ENCODE measurements at regions not wholly inside any gene's neighbourhood (a gene's known extent, or its start where the extent isn't known, plus 50 kb on each side); places are given as distances from the start of the nearest gene placed in this dataset.
"Not testable (repeated sequence)": the region's sequence is repeated elsewhere in the genome, so short reads cannot be mapped to it uniquely, and the experiment has no call there.

DNA sequence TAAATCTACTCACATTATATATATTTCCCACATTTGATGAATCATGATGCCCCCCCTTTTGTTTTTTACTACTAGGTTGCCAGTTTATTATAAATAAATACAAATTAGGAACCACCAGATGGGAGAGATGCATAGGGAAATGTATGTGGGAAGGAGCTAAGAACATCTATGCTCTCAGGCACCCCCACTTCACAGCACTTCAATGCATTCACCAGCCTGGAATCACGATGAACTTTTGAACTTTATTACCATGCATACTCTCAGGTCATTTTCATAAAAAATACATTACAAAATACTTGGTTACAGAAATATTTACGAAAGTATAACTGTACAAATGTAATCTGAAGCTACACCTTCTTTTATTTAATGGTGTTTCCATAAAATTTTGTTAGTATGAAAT, 988.0 kb upstream of the EPHA6 start:
- intact Hi-C loops (cut with micrococcal nuclease; ENCODE audit: unreplicated experiment), result no loop called here

GRCh38 chr3:95832146-95832545, 982.2 kb upstream of the EPHA6 start:
- no TSS peak for BruUV-seq (replicated peaks)
- CTCF ChIA-PET, result no interaction called here
- TF ChIP-seq, protein P1, sequence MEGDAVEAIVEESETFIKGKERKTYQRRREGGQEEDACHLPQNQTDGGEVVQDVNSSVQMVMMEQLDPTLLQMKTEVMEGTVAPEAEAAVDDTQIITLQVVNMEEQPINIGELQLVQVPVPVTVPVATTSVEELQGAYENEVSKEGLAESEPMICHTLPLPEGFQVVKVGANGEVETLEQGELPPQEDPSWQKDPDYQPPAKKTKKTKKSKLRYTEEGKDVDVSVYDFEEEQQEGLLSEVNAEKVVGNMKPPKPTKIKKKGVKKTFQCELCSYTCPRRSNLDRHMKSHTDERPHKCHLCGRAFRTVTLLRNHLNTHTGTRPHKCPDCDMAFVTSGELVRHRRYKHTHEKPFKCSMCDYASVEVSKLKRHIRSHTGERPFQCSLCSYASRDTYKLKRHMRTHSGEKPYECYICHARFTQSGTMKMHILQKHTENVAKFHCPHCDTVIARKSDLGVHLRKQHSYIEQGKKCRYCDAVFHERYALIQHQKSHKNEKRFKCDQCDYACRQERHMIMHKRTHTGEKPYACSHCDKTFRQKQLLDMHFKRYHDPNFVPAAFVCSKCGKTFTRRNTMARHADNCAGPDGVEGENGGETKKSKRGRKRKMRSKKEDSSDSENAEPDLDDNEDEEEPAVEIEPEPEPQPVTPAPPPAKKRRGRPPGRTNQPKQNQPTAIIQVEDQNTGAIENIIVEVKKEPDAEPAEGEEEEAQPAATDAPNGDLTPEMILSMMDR (IDR thresholded peaks at IDR 0.05; ENCODE audit: unreplicated experiment), result no peak
- Mint-ChIP-seq H3K4me1 (ENCODE audit: low read depth, unreplicated experiment) (no peaks in the 10 kb centered on the region), H3K36me3 (ENCODE audit: insufficient read depth, unreplicated experiment) (no peaks in the 10 kb centered on the region), H3K27ac (ENCODE audit: unreplicated experiment) (no peak overlapping the region), H3K27me3 (ENCODE audit: unreplicated experiment) (no peaks in the 10 kb centered on the region), H3K4me3 (ENCODE audit: low read depth, unreplicated experiment) (no peak overlapping the region), H3K9me3 (ENCODE audit: low read depth, unreplicated experiment) (peaks cover 5% of the 10 kb centered on the region)
- DNase-seq, result no peak
- intact Hi-C loops (cut with micrococcal nuclease; ENCODE audit: unreplicated experiment), result no loop called here

More for the DNA sequence above, 988.0 kb upstream of the EPHA6 start:
- Mint-ChIP-seq H3K4me1 (ENCODE audit: low read depth, unreplicated experiment) (no peaks in the 10 kb centered on the region), H3K27ac (ENCODE audit: unreplicated experiment) (no peak overlapping the region), H3K4me3 (ENCODE audit: low read depth, unreplicated experiment) (no peak overlapping the region), H3K27me3 (ENCODE audit: unreplicated experiment) (no peaks in the 10 kb centered on the region), H3K9me3 (ENCODE audit: low read depth, unreplicated experiment) (peaks cover 2% of the 10 kb centered on the region), H3K36me3 (ENCODE audit: insufficient read depth, unreplicated experiment) (no peaks in the 10 kb centered on the region)
- no peak for DNase-seq
- TF ChIP-seq, protein P1 (IDR thresholded peaks at IDR 0.05; ENCODE audit: unreplicated experiment), result no peak
- no TSS peak for BruUV-seq (replicated peaks)
- CTCF ChIA-PET, result no interaction called here

DNA sequence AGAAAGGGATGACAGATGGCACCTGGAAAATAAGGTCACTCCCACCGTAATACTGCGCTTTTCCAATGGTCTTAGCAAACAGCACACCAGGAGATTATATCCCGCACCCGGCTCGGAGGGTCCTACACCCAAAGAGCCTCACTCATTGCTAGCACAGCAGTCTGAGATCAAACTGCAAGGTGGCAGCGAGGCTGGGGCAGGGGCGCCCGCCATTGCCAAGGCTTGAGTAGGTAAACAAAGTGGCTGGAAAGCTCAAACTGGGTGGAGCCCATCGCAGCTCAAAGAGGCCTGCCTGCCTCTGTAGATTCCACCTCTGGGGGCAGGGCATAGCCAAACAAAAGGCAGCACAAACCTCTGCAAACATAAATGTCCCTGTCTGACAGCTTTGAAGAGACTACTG, 953.8 kb upstream of the EPHA6 start:
- H3K4me1 Mint-ChIP-seq (ENCODE audit: low read depth, unreplicated experiment); BruUV-seq (replicated peaks); CTCF ChIA-PET; H3K36me3 Mint-ChIP-seq (ENCODE audit: insufficient read depth, unreplicated experiment); intact Hi-C loops (cut with micrococcal nuclease; ENCODE audit: unreplicated experiment); H3K9me3 Mint-ChIP-seq (ENCODE audit: low read depth, unreplicated experiment); H3K27ac Mint-ChIP-seq (ENCODE audit: unreplicated experiment); H3K27me3 Mint-ChIP-seq (ENCODE audit: unreplicated experiment); DNase-seq; H3K4me3 Mint-ChIP-seq (ENCODE audit: low read depth, unreplicated experiment): not testable (repeated sequence)

GRCh38 chr3:95883801-95884200, 930.6 kb upstream of the EPHA6 start:
- H3K4me1 Mint-ChIP-seq (ENCODE audit: low read depth, unreplicated experiment), result no peaks in the 10 kb centered on the region
- no peak for DNase-seq
- no peak overlapping the region for H3K27ac Mint-ChIP-seq (ENCODE audit: unreplicated experiment)
- no peak overlapping the region for H3K4me3 Mint-ChIP-seq (ENCODE audit: low read depth, unreplicated experiment)
- no peaks in the 10 kb centered on the region for H3K27me3 Mint-ChIP-seq (ENCODE audit: unreplicated experiment)
- CTCF ChIA-PET, result no interaction called here
- no TSS peak for BruUV-seq (replicated peaks)
- no peaks in the 10 kb centered on the region for H3K9me3 Mint-ChIP-seq (ENCODE audit: low read depth, unreplicated experiment)
- TF ChIP-seq, protein P1 (IDR thresholded peaks at IDR 0.05; ENCODE audit: unreplicated experiment), result no peak
- intact Hi-C loops (cut with micrococcal nuclease; ENCODE audit: unreplicated experiment), result no loop called here
- no peaks in the 10 kb centered on the region for H3K36me3 Mint-ChIP-seq (ENCODE audit: insufficient read depth, unreplicated experiment)

DNA sequence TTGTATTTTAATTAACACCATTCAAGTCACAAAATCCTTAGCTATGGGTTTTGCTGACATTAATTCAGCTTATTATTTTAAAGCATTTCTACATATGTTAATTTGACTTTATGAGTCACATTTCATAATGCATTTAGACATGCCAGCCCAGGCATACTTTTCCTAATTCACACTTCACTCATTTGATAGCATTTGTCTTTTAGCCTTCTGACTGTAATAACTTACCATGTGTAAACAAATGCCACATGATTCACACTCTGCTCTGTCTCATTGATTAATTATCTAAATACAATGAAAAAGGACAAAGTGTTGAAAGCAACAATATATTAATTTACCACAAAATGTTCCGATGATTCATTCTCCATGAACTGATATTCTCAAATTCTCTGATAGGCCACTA, 927.8 kb upstream of the EPHA6 start:
- no peaks in the 10 kb centered on the region for H3K27me3 Mint-ChIP-seq (ENCODE audit: unreplicated experiment)
- no peaks in the 10 kb centered on the region for H3K36me3 Mint-ChIP-seq (ENCODE audit: insufficient read depth, unreplicated experiment)
- no peaks in the 10 kb centered on the region for H3K4me1 Mint-ChIP-seq (ENCODE audit: low read depth, unreplicated experiment)
- no peak for DNase-seq
- CTCF ChIA-PET, result no interaction called here
- H3K4me3 Mint-ChIP-seq (ENCODE audit: low read depth, unreplicated experiment), result no peak overlapping the region
- H3K27ac Mint-ChIP-seq (ENCODE audit: unreplicated experiment), result no peak overlapping the region
- intact Hi-C loops (cut with micrococcal nuclease; ENCODE audit: unreplicated experiment), result no loop called here
- TF ChIP-seq, protein P1 (IDR thresholded peaks at IDR 0.05; ENCODE audit: unreplicated experiment), result no peak
- no TSS peak for BruUV-seq (replicated peaks)
- no peaks in the 10 kb centered on the region for H3K9me3 Mint-ChIP-seq (ENCODE audit: low read depth, unreplicated experiment)
